Peyer's patch (tissue), 4 donors: ENCODE measurements at regions not wholly inside any gene's neighbourhood (a gene's known extent, or its start where the extent isn't known, plus 50 kb on each side); places are given as distances from the start of the nearest gene placed in this dataset.

ENCODE experiments used
- POLR2A ChIP-seq, 2 donors: fragments of 450-650 bp; IDR thresholded peaks; one replicate each; pipeline ENCODE4 v1.5.1; 2017; ENCODE audit warnings: antibody characterized with exemption in 2 of 2, mild to moderate bottlenecking in 2 of 2, moderate library complexity in 2 of 2
- TF ChIP-seq, protein P1 (sequence below), 6 experiments: fragments of 450-650 bp in 4 of 6; fragments of 200-600 bp in 2 of 6; sonication (generic) in 1 of 6; IDR thresholded peaks; one replicate each; pipeline ENCODE4 v1.5.1; 2017 to 2019; ENCODE audit warnings: antibody characterized with exemption in 6 of 6, mild to moderate bottlenecking in 3 of 6, moderate library complexity in 1 of 6

DNA sequence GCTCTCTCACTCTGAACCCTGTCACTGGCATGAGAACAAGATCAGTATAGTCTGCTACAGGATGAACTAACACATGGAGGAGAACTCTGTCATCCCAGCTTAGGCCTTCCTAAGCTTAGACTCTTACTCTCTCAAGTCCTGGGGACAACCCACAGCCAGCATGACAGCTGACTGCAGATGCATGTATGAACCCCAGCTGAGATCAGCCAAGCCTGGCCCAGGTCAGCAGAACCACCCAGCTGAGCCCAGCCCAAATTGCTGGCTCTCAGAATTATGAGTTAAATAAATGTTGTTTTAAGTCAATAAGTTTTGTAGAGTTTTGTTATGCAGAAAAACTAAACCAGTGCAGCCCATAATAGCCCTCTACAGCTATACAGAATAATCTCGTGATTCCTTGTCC lies 287.3 kb downstream of the TNS1 start:
- TF ChIP-seq, protein P1, sequence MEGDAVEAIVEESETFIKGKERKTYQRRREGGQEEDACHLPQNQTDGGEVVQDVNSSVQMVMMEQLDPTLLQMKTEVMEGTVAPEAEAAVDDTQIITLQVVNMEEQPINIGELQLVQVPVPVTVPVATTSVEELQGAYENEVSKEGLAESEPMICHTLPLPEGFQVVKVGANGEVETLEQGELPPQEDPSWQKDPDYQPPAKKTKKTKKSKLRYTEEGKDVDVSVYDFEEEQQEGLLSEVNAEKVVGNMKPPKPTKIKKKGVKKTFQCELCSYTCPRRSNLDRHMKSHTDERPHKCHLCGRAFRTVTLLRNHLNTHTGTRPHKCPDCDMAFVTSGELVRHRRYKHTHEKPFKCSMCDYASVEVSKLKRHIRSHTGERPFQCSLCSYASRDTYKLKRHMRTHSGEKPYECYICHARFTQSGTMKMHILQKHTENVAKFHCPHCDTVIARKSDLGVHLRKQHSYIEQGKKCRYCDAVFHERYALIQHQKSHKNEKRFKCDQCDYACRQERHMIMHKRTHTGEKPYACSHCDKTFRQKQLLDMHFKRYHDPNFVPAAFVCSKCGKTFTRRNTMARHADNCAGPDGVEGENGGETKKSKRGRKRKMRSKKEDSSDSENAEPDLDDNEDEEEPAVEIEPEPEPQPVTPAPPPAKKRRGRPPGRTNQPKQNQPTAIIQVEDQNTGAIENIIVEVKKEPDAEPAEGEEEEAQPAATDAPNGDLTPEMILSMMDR (IDR thresholded peaks at IDR 0.05), result no peak
- TF ChIP-seq POLR2A (IDR thresholded peaks at IDR 0.05), result no peak
